OCI-LY1 (cell line): ENCODE measurements at regions not wholly inside any gene's neighbourhood (a gene's known extent, or its start where the extent isn't known, plus 50 kb on each side); places are given as distances from the start of the nearest gene placed in this dataset.

Source experiments
- H2AFZ ChIP-seq: fragments of 200-600 bp; sonication (generic), shearing (Covaris generic); 2 replicates; pipeline ENCODE4 v1.6.0; 2014; ENCODE audit warnings: antibody characterized with exemption, mild to moderate bottlenecking, low read length
- H3F3A ChIP-seq: fragments of 200-600 bp; sonication (generic), shearing (Covaris generic); 2 replicates; pipeline ENCODE4 v1.6.0; 2014; ENCODE audit warnings: mild to moderate bottlenecking, antibody characterized with exemption, low read length, moderate library complexity; ENCODE audit not compliant: insufficient read depth
- H3K27ac ChIP-seq: fragments of 200-600 bp; sonication (generic); 2 replicates; pipeline ENCODE4 v1.5.1; 2014; ENCODE audit warnings: low read length, mixed run types, mild to moderate bottlenecking, low read depth; ENCODE audit not compliant: poor library complexity, severe bottlenecking
- H3K27me3 ChIP-seq: fragments of 200-600 bp; sonication (generic); 2 replicates; pipeline ENCODE4 v1.6.0; 2014; ENCODE audit warnings: antibody characterized with exemption, mild to moderate bottlenecking, low read length, moderate library complexity; ENCODE audit not compliant: insufficient read depth
- H3K36me3 ChIP-seq: fragments of 200-600 bp; sonication (generic); 2 replicates; pipeline ENCODE4 v1.6.1; 2014; ENCODE audit warnings: mild to moderate bottlenecking, antibody characterized with exemption, low read length, moderate library complexity, mixed read lengths; ENCODE audit not compliant: insufficient read depth
- H3K4me1 ChIP-seq: fragments of 200-600 bp; sonication (generic); 2 replicates; pipeline ENCODE4 v1.5.1; 2014; ENCODE audit warnings: mild to moderate bottlenecking, low read length, moderate library complexity; ENCODE audit not compliant: insufficient read depth, severe bottlenecking
- H3K4me2 ChIP-seq: fragments of 200-600 bp; sonication (generic), shearing (Covaris generic); 2 replicates; pipeline ENCODE4 v1.6.1; 2014; ENCODE audit warnings: low read length
- H3K4me3 ChIP-seq: fragments of 200-600 bp; sonication (generic); 2 replicates; pipeline ENCODE4 v1.5.1; 2014; ENCODE audit warnings: low read length, low read depth, mild to moderate bottlenecking, mixed read lengths; ENCODE audit not compliant: poor library complexity, severe bottlenecking
- H3K79me2 ChIP-seq: fragments of 200-600 bp; shearing (Covaris generic); 2 replicates; pipeline ENCODE4 v1.6.1; 2016; ENCODE audit warnings: mixed run types, low read length, mixed read lengths; ENCODE audit not compliant: insufficient read depth
- H3K9ac ChIP-seq: fragments of 200-600 bp; sonication (generic), shearing (Covaris generic); 2 replicates; pipeline ENCODE4 v1.6.1; 2014; ENCODE audit warnings: mild to moderate bottlenecking, low read length, mixed read lengths
- H3K9me2 ChIP-seq: fragments of 200-600 bp; sonication (generic), shearing (Covaris generic); 2 replicates; pipeline ENCODE4 v1.6.1; 2014; ENCODE audit warnings: low read depth, mild to moderate bottlenecking, low read length, mixed read lengths
- H3K9me3 ChIP-seq: fragments of 200-600 bp; shearing (Covaris generic); 2 replicates; pipeline ENCODE4 v1.6.1; 2014; ENCODE audit warnings: low read length, mixed read lengths
- H4K20me1 ChIP-seq: fragments of 200-600 bp; sonication (generic), shearing (Covaris generic); 2 replicates; pipeline ENCODE4 v1.6.0; 2016; ENCODE audit warnings: mild to moderate bottlenecking, low read length; ENCODE audit not compliant: insufficient read depth
- CTCF ChIP-seq: fragments of 200-600 bp; sonication (generic), shearing (Covaris generic); IDR thresholded peaks from 2 replicates; pipeline ENCODE4 v1.5.1; 2017; ENCODE audit warnings: mild to moderate bottlenecking, antibody characterized with exemption, low read length, moderate library complexity, mixed read lengths
- EZH2 ChIP-seq: fragments of 200-600 bp; sonication (generic), shearing (Covaris generic); IDR thresholded peaks from 2 replicates; pipeline ENCODE4 v1.8.0; 2017; ENCODE audit warnings: borderline replicate concordance, mixed run types, mild to moderate bottlenecking, antibody characterized with exemption, low read length, moderate library complexity, mixed read lengths

GRCh38 chr2:193584522-193584938, 1389.8 kb upstream of the TMEFF2 start:
- Histone ChIP-seq H3K4me2 (no peak overlapping the region), H3F3A (no peaks in the 10 kb centered on the region), H3K9me2 (no peaks in the 10 kb centered on the region), H3K9me3 (no peaks in the 10 kb centered on the region), H3K36me3 (no peaks in the 10 kb centered on the region), H2AFZ (no peak overlapping the region), H3K27ac (no peak overlapping the region), H3K4me1 (no peaks in the 10 kb centered on the region), H4K20me1 (no peaks in the 10 kb centered on the region), H3K79me2 (no peaks in the 10 kb centered on the region), H3K9ac (no peak overlapping the region), H3K4me3 (no peak overlapping the region), H3K27me3 (no peaks in the 10 kb centered on the region)
- TF ChIP-seq EZH2 (no peak), CTCF (peak; percentile 55; the same call in 1 of the 2 replicates)

DNA sequence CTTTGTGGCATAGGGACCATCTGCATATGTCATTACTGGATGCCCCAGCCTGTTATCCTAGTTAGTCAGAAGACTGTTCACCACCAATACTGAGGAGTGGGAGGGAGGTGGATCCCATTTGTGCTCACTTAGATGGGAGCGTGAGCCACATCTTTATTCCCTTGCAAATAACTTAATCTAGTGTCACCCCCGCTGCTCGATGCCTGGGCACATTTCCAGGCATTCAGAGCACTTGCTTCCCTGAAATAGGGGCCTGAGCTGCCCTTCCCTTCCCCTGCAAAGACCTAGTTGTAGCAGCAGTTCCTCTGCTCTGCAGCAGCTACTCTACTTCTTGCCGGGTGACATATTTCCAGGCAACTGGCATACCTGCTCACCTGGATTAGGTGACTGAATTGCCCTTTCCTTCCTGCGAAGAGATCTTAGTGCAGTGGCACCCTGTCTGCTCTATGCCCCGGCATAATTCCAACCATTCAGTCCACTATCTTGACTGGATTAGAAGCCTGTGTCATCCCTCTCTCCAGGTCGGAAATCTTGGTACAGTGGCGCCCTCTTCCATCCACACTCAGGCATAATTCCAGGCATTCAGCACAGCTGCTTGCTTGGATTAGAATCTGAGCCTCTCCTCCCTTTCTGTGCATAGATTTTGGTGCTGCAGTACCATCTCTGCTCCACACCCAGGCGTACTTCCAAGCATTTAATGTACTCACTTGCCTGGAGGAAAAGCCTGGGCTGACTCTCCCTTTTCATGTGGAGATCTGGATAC, 1389.1 kb upstream of the TMEFF2 start:
- no peaks in the 10 kb centered on the region for H3F3A ChIP-seq
- H2AFZ ChIP-seq: no peak overlapping the region
- H3K36me3 ChIP-seq: no peaks in the 10 kb centered on the region
- H3K9me2 ChIP-seq: no peaks in the 10 kb centered on the region
- no peak overlapping the region for H3K9ac ChIP-seq
- H3K4me1 ChIP-seq: no peaks in the 10 kb centered on the region
- H3K4me2 ChIP-seq: no peak overlapping the region
- no peak overlapping the region for H3K27ac ChIP-seq
- H4K20me1 ChIP-seq: no peaks in the 10 kb centered on the region
- H3K4me3 ChIP-seq: no peak overlapping the region
- H3K9me3 ChIP-seq: no peaks in the 10 kb centered on the region
- H3K27me3 ChIP-seq: no peaks in the 10 kb centered on the region
- no peak for TF ChIP-seq EZH2
- no peak for TF ChIP-seq CTCF
- no peaks in the 10 kb centered on the region for H3K79me2 ChIP-seq

GRCh38 chr2:193581807-193582206, 1387.1 kb upstream of the TMEFF2 start:
- no peaks in the 10 kb centered on the region for H3K9me2 ChIP-seq
- no peak overlapping the region for H3K27ac ChIP-seq
- no peaks in the 10 kb centered on the region for H3F3A ChIP-seq
- H3K9me3 ChIP-seq: no peaks in the 10 kb centered on the region
- no peak overlapping the region for H3K4me2 ChIP-seq
- no peaks in the 10 kb centered on the region for H3K36me3 ChIP-seq
- H3K4me1 ChIP-seq: no peaks in the 10 kb centered on the region
- no peaks in the 10 kb centered on the region for H4K20me1 ChIP-seq
- no peaks in the 10 kb centered on the region for H3K27me3 ChIP-seq
- no peak overlapping the region for H2AFZ ChIP-seq
- H3K79me2 ChIP-seq: no peaks in the 10 kb centered on the region
- TF ChIP-seq EZH2 (no peak), CTCF (no peak)
- no peak overlapping the region for H3K9ac ChIP-seq
- H3K4me3 ChIP-seq: no peak overlapping the region
